C4-2B (cell line): ENCODE measurements at regions not wholly inside any gene's neighbourhood (a gene's known extent, or its start where the extent isn't known, plus 50 kb on each side); places are given as distances from the start of the nearest gene placed in this dataset.

Experiments
- CTCF ChIP-seq: fragments of 450-650 bp; conservative IDR thresholded peaks from 2 replicates; pipeline ENCODE4 v1.5.1; 2017; ENCODE audit warnings: mild to moderate bottlenecking
- ZFX ChIP-seq: fragments of 450-650 bp; IDR thresholded peaks from 2 replicates; pipeline ENCODE4 v1.6.1; 2017

- no peak for TF ChIP-seq CTCF
- no peak for TF ChIP-seq ZFX
These were observed 319.3 kb upstream of the CFAP20DC start for GRCh38 chr3:59368900-59369675.
